RWPE2 (cell line): ENCODE measurements at regions not wholly inside any gene's neighbourhood (a gene's known extent, or its start where the extent isn't known, plus 50 kb on each side); places are given as distances from the start of the nearest gene placed in this dataset.

Experiments used
- ATAC-seq: fragments of 200-7000 bp; cut with Tn5 transposase; 3 replicates; pipeline ENCODE4 v1.9.1; 2021; ENCODE audit warnings: low read depth
- DNase-seq: peaks from one replicate; pipeline ENCODE4 v3.0.0-alpha.2; 2020; ENCODE audit warnings: low spot score
- H3K27ac ChIP-seq: fragments of 450-650 bp; 2 replicates; pipeline ENCODE4 v1.5.1; 2017; ENCODE audit warnings: mild to moderate bottlenecking; ENCODE audit not compliant: poor library complexity, severe bottlenecking
- H3K27me3 ChIP-seq: fragments of 250-450 bp; sonication (Bioruptor Pico); 2 replicates; pipeline ENCODE4 v1.5.1; 2021; ENCODE audit warnings: mild to moderate bottlenecking, moderate library complexity; ENCODE audit not compliant: insufficient read depth, poor library complexity, severe bottlenecking
- H3K36me3 ChIP-seq: fragments of 250-450 bp; sonication (Bioruptor Pico); 2 replicates; pipeline ENCODE4 v1.5.1; 2020; ENCODE audit warnings: low read depth, mild to moderate bottlenecking, moderate library complexity
- H3K4me1 ChIP-seq: fragments of 250-450 bp; sonication (Bioruptor Pico); 2 replicates; pipeline ENCODE4 v1.5.1; 2021; ENCODE audit warnings: mild to moderate bottlenecking, moderate library complexity; ENCODE audit not compliant: insufficient read depth, poor library complexity, severe bottlenecking
- H3K4me3 ChIP-seq: fragments of 250-450 bp; sonication (Bioruptor Pico); 2 replicates; pipeline ENCODE4 v1.5.1; 2021; ENCODE audit warnings: mild to moderate bottlenecking, moderate library complexity; ENCODE audit not compliant: severe bottlenecking
- H3K9me3 ChIP-seq: fragments of 250-450 bp; sonication (Bioruptor Pico); 2 replicates; pipeline ENCODE4 v1.5.1; 2021; ENCODE audit warnings: mild to moderate bottlenecking, moderate library complexity; ENCODE audit not compliant: severe bottlenecking
- CTCF ChIP-seq: fragments of 450-650 bp; IDR thresholded peaks from one replicate; pipeline ENCODE4 v1.5.1; 2017; ENCODE audit warnings: mild to moderate bottlenecking, moderate library complexity; ENCODE audit not compliant: poor library complexity, severe bottlenecking

DNA sequence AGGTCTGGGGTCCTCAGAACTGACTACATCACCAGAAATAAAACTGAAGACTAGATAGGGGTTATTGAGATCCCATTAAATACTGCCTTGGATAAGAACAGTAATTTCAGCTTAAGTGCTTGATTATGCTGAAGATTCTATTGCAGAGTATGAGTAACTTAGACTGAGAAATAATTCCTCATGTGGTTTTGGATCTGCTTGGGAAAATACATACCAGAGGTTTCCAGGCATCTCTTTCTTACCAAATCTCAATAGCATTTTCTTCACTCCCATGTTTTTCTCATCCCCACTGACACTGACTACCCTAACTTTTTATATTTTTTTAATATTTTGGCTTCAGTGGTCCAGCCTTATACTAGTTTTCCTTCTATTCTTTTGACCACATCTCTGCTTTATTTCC lies 92.0 kb upstream of the TEX13D start:
- ATAC-seq (no peak), DNase-seq (no peak)
- H3K4me1 ChIP-seq = no peaks in the 10 kb centered on the region

GRCh38 chrX:124242131-124242530 lies 90.3 kb upstream of the TEX13D start:
- H3K4me3 ChIP-seq = no peak overlapping the region
- ATAC-seq = no peak

More for the DNA sequence above, 92.0 kb upstream of the TEX13D start:
- no peaks in the 10 kb centered on the region for H3K9me3 ChIP-seq
- no peak overlapping the region for H3K27ac ChIP-seq
- H3K36me3 ChIP-seq = no peaks in the 10 kb centered on the region
- no peak overlapping the region for H3K4me3 ChIP-seq
- no peak for TF ChIP-seq CTCF
- H3K27me3 ChIP-seq = no peaks in the 10 kb centered on the region

GRCh38 chrX:124249345-124249744 lies 83.1 kb upstream of the TEX13D start:
- Histone ChIP-seq H3K27ac (no peak overlapping the region), H3K36me3 (no peaks in the 10 kb centered on the region), H3K4me3 (no peak overlapping the region), H3K4me1 (no peaks in the 10 kb centered on the region), H3K9me3 (no peaks in the 10 kb centered on the region), H3K27me3 (no peaks in the 10 kb centered on the region)
- DNase-seq (no peak), ATAC-seq (no peak)
- TF ChIP-seq CTCF = no peak

More at GRCh38 chrX:124242131-124242530, 90.3 kb upstream of the TEX13D start:
- TF ChIP-seq CTCF = no peak
- no peak for DNase-seq
- no peaks in the 10 kb centered on the region for H3K27me3 ChIP-seq
- H3K4me1 ChIP-seq = no peaks in the 10 kb centered on the region
- no peaks in the 10 kb centered on the region for H3K9me3 ChIP-seq
- H3K36me3 ChIP-seq = no peaks in the 10 kb centered on the region
- H3K27ac ChIP-seq = no peak overlapping the region

GRCh38 chrX:124250835-124251437 lies 81.5 kb upstream of the TEX13D start:
- Histone ChIP-seq H3K4me1 (no peaks in the 10 kb centered on the region), H3K4me3 (no peak overlapping the region), H3K27me3 (no peaks in the 10 kb centered on the region), H3K36me3 (no peaks in the 10 kb centered on the region), H3K9me3 (no peaks in the 10 kb centered on the region), H3K27ac (no peak overlapping the region)
- no peak for TF ChIP-seq CTCF
- no peak for DNase-seq
- no peak for ATAC-seq

DNA sequence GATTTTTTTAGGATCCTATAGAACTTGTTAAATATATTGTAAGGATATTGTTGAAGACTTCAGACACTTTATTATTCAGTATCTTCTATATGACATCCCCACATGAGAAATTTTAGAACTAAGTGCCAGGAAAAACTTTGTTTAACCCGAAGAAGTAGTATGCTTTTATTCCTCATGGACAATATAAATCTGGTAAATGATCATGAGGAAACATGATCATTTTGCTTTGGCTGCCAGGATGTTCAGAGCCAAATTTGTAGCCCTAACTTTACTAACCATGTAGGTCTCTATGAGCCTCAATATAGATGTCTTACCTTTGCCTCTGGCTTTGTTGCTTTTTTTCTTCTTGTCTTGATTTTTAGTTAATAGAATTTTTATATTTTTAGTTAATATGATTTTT lies 77.8 kb upstream of the TEX13D start:
- TF ChIP-seq CTCF = no peak
- ATAC-seq (no peak), DNase-seq (no peak)
- Histone ChIP-seq H3K27me3 (no peaks in the 10 kb centered on the region), H3K4me3 (no peak overlapping the region), H3K27ac (no peak overlapping the region), H3K36me3 (no peaks in the 10 kb centered on the region), H3K9me3 (no peaks in the 10 kb centered on the region), H3K4me1 (no peaks in the 10 kb centered on the region)
